Thoracic aorta (tissue), 2 donors: ENCODE measurements at regions not wholly inside any gene's neighbourhood (a gene's known extent, or its start where the extent isn't known, plus 50 kb on each side); places are given as distances from the start of the nearest gene placed in this dataset.

Experiments
- ATAC-seq: fragments of 150-250 bp; one replicate; pipeline ENCODE4 v1.8.0; 2017; ENCODE audit warnings: low read depth; ENCODE audit not compliant: insufficient number of reproducible peaks, low FRiP score
- DNase-seq: peaks from one replicate; pipeline ENCODE4 v3.0.0-alpha.2; 2020; ENCODE audit warnings: low spot score
- H3K27ac ChIP-seq, 2 donors: fragments of 200-600 bp; sonication (generic); 1 replicate in 1 of 2; 2 replicates in 1 of 2; pipeline ENCODE4 v1.5.1; 2016; ENCODE audit warnings: mild to moderate bottlenecking in 2 of 2, moderate library complexity in 2 of 2
- H3K27me3 ChIP-seq: fragments of 200-600 bp; sonication (generic); replicated peaks from 2 replicates; pipeline ENCODE4 v1.6.0; 2016; ENCODE audit warnings: mild to moderate bottlenecking; ENCODE audit not compliant: insufficient read depth
- H3K36me3 ChIP-seq: fragments of 200-600 bp; sonication (generic); one replicate; pipeline ENCODE4 v1.5.1; 2016
- H3K4me1 ChIP-seq, 2 donors: fragments of 200-600 bp; sonication (generic); 1 replicate in 1 of 2; 2 replicates in 1 of 2; pipeline versions ENCODE4 v1.5.1 to v1.6.0; 2016; ENCODE audit warnings: low read depth in 2 of 2, mild to moderate bottlenecking in 1 of 2; ENCODE audit not compliant: control insufficient read depth in 1 of 2
- H3K4me3 ChIP-seq: fragments of 200-600 bp; sonication (generic); 2 replicates; pipeline ENCODE4 v1.5.1; 2016; ENCODE audit warnings: mild to moderate bottlenecking
- H3K9me3 ChIP-seq: fragments of 200-600 bp; sonication (generic); 2 replicates; pipeline ENCODE4 v1.5.1; 2016
- TF ChIP-seq, protein P1 (sequence below): fragments of 200-600 bp; sonication (generic); IDR thresholded peaks from one replicate; pipeline ENCODE4 v1.5.1; 2019; ENCODE audit warnings: antibody characterized with exemption

DNA sequence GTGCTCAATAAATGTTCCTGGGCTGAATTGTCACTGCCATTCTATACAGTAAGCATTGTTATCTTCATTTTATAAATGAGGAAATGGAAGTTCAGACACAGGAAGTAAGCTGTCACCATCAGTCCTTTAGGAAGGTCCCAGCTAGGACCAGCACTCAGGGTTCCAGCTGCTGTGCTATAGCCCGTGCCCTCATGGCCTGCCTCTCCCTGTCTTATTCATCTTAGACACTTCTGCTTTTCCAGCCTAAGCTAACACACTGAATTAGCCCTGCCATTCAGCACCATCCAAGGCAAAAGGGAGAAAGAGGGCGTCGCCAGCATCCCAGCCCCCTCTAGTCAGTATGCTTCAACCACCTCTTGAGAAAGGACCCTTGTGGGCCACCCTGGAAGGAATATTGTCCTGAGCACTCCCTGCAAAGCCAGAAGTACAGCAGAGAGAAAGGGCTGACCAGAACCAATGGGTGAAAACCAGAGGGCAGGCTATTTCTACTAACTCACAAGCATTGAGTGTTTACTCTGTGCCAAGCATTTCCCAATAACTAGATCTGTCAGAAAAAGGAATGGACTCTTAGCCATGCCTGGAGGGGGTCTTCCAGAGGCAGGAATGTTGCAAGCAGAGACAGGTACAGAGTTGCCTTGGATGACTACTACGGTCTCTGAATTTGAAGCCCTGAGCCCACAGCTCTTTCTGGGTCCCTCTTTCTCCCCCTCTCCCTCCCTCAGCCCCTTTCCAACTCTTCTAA lies 77.9 kb upstream of the NFIA start:
- H3K27me3 ChIP-seq, result no peaks in the 10 kb centered on the region
- no peak overlapping the region for H3K4me3 ChIP-seq
- no peaks in the 10 kb centered on the region for H3K36me3 ChIP-seq
- TF ChIP-seq, protein P1, sequence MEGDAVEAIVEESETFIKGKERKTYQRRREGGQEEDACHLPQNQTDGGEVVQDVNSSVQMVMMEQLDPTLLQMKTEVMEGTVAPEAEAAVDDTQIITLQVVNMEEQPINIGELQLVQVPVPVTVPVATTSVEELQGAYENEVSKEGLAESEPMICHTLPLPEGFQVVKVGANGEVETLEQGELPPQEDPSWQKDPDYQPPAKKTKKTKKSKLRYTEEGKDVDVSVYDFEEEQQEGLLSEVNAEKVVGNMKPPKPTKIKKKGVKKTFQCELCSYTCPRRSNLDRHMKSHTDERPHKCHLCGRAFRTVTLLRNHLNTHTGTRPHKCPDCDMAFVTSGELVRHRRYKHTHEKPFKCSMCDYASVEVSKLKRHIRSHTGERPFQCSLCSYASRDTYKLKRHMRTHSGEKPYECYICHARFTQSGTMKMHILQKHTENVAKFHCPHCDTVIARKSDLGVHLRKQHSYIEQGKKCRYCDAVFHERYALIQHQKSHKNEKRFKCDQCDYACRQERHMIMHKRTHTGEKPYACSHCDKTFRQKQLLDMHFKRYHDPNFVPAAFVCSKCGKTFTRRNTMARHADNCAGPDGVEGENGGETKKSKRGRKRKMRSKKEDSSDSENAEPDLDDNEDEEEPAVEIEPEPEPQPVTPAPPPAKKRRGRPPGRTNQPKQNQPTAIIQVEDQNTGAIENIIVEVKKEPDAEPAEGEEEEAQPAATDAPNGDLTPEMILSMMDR, result no peak
- no peak for DNase-seq
- H3K27ac ChIP-seq, result peak overlapping the region in 1 of 2 donors; percentile 54
- ATAC-seq, result no peak
- H3K4me1 ChIP-seq, result peaks cover 0 to 25% of the 10 kb centered on the region in 2 donors
- H3K9me3 ChIP-seq, result no peaks in the 10 kb centered on the region

DNA sequence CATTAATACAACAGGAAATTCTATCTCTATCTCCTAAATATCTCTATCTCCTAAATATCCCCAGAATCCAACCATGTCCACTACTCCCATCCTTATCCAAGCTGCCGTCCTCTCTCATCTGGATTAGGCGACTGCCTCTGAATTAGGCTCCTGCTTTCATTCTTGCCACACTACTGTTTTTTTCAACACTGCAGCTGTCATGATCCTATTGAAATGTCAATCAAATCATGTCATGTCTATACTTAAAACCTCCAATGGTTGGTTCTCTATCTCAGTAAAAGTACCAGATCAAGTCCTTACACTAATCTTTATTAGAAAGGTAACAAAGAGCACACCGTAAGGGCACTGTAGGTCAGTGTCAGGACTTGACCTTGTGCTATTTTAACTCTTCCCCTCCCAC lies 82.0 kb upstream of the NFIA start:
- Histone ChIP-seq H3K4me3 (no peak overlapping the region), H3K4me1 (peaks cover 0 to 28% of the 10 kb centered on the region in 2 donors), H3K27me3 (no peaks in the 10 kb centered on the region), H3K27ac (no peak overlapping the region), H3K9me3 (no peaks in the 10 kb centered on the region), H3K36me3 (no peaks in the 10 kb centered on the region)
- TF ChIP-seq, protein P1, result no peak
- DNase-seq (no peak), ATAC-seq (no peak)

DNA sequence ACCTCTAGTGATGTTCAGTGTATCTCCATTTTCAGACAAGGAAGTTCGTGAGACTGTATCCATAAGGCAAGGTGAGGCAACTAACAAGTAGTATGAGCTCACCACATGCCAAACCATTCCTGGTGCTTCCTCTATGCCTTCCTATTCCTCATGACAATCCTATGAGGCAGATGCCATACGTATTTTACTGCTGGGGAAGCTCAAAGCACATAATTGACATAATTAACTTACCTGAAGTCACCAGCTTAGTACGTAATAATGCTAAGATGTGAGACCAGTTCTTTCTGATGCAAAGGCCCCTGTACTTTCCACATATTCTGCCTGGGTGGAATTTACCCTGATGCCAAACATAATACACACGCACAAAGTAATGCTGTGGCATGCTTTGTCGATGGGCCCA lies 83.6 kb upstream of the NFIA start:
- Histone ChIP-seq H3K4me1 (peaks cover 0 to 23% of the 10 kb centered on the region in 2 donors), H3K9me3 (no peaks in the 10 kb centered on the region), H3K4me3 (no peak overlapping the region), H3K36me3 (no peaks in the 10 kb centered on the region), H3K27me3 (no peaks in the 10 kb centered on the region), H3K27ac (peak overlapping the region; percentile 31 to 44)
- TF ChIP-seq, protein P1, result no peak
- ATAC-seq (no peak), DNase-seq (no peak)

GRCh38 chr1:60994828-60995492 lies 87.4 kb upstream of the NFIA start:
- H3K4me1 ChIP-seq, result peaks cover 8 to 62% of the 10 kb centered on the region in 2 donors
- ATAC-seq (no peak), DNase-seq (no peak)
- H3K9me3 ChIP-seq, result no peaks in the 10 kb centered on the region
- H3K4me3 ChIP-seq, result no peak overlapping the region
- TF ChIP-seq, protein P1, result no peak
- no peaks in the 10 kb centered on the region for H3K27me3 ChIP-seq
- no peaks in the 10 kb centered on the region for H3K36me3 ChIP-seq
- peak overlapping the region in 1 of 2 donors; percentile 78 for H3K27ac ChIP-seq

DNA sequence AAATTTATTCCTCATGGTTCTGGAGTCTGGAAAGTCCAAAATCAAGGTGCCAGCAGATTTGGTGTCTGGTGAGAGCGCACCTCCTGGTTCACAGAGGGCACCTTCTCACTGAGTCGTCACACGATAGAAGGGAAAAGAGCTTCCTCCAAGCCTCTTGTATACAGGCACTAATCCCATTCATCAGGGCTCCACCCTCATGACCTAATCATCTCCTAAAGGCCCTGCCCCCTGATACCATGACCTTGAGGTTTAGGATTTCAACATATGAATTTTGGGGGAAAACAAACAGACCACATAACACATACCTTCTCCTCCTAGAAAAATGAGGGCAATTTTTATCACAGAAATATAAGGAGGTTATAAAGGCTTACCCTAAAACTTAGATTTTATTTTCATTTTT lies 88.0 kb upstream of the NFIA start:
- TF ChIP-seq, protein P1, result no peak
- Histone ChIP-seq H3K4me1 (peaks cover 12 to 66% of the 10 kb centered on the region in 2 donors), H3K27ac (peak overlapping the region; percentile 41 to 78), H3K27me3 (no peaks in the 10 kb centered on the region), H3K9me3 (no peaks in the 10 kb centered on the region), H3K4me3 (no peak overlapping the region), H3K36me3 (no peaks in the 10 kb centered on the region)
- DNase-seq (no peak), ATAC-seq (no peak)
